ENCODE measurements at regions not wholly inside any gene's neighbourhood (a gene's known extent, or its start where the extent isn't known, plus 50 kb on each side); places are given as distances from the start of the nearest gene placed in this dataset.

DNA sequence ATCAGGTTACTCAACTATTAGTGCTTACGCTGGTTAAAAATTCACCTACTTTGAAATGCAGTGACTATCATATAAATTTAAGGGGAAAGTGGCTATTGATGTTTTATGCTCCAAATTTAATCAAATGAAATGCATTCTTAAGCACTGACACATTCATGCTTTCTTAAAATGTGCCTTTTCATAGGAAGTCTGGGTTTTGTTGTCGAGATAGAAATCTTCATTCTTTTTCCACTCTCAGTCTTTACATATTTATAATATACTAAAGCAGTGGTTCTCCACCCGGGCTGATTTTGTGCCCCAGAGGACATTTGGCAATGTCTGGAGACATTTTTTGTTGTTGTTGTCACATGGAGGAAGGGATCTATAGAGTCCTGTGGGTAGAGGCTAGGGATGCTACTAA, 167.9 kb downstream of the PAX3 start:
- no peak for TF ChIP-seq CTCF (IDR thresholded peaks at IDR 0.05)
- Histone ChIP-seq H3K27ac (no peak overlapping the region), H3K27me3 (ENCODE audit: insufficient read depth in 3 of 3, low read length in 2 of 3) (peaks cover 0 to 2% (median 0%) of the 10 kb centered on the region in 3 donors), H3K36me3 (ENCODE audit: insufficient read depth in 1 of 2, low read depth in 1 of 2) (no peaks in the 10 kb centered on the region), H3K4me1 (no peaks in the 10 kb centered on the region), H3K9me3 (no peaks in the 10 kb centered on the region), H3K4me3 (no peak overlapping the region)
- ATAC-seq (no peak), DNase-seq (no peak)
- WGBS, 3 donors, result 41 to 43% (median 42%) methylated on average over 3 of the region's 3 CpGs
- intact Hi-C loops (cut with DNase I), result no loop called here

DNA sequence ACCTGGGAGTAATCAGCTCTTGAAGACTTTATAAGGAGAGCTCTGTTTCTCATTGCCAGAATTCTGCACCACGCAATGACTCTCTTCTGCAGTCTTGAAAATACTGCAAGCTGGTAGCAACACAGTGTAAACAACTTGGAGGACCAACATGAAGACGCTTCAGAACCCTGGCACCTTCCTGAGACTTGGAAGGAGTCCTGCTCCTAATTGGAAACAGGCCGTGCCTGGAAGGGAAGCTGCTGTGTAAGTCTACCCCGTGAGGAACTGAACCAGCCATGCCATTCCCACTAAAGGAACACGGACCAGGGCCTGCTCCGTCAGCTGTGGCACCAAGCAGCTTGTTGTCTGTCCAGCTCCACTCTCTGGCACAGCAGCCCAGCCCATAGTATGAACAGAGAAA, 171.1 kb downstream of the PAX3 start:
- 43 to 61% (median 45%) methylated on average over 6 of the region's 6 CpGs for WGBS, 3 donors
- ATAC-seq (peak in 1 of 4 donors; percentile 57), DNase-seq (no peak)
- no peaks in the 10 kb centered on the region for H3K36me3 ChIP-seq (ENCODE audit: insufficient read depth in 1 of 2, low read depth in 1 of 2)
- H3K4me1 ChIP-seq, result no peaks in the 10 kb centered on the region
- H3K27me3 ChIP-seq (ENCODE audit: insufficient read depth in 3 of 3, low read length in 2 of 3), result peaks cover 0 to 2% (median 0%) of the 10 kb centered on the region in 3 donors
- no peak overlapping the region for H3K4me3 ChIP-seq
- H3K9me3 ChIP-seq, result no peaks in the 10 kb centered on the region
- TF ChIP-seq CTCF (IDR thresholded peaks at IDR 0.05), result no peak
- H3K27ac ChIP-seq, result no peak overlapping the region
- intact Hi-C loops (cut with DNase I), result no loop called here

DNA sequence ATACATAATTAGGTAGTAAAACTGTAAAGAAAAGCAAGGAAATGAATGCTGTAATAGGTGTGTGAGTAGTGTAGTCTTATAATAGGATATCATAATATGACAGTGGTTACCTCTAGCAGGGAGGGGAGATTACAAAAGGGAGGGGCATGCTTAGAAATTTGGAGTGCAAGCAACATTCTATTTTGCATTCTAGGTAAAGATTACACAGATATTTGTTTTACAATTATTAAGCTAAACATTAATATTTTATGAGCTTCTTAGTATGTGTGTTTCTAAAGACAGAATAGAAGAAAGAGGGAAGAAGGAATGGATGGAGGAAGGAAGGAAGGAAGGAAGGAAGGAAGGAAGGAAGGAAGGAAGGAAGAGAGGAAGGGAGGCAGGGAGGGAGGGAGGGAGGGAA, 177.9 kb downstream of the PAX3 start:
- Histone ChIP-seq H3K27ac (no peak overlapping the region), H3K27me3 (ENCODE audit: insufficient read depth in 3 of 3, low read length in 2 of 3) (no peaks in the 10 kb centered on the region), H3K9me3 (no peaks in the 10 kb centered on the region), H3K4me3 (no peak overlapping the region), H3K36me3 (ENCODE audit: insufficient read depth in 1 of 2, low read depth in 1 of 2) (no peaks in the 10 kb centered on the region), H3K4me1 (no peaks in the 10 kb centered on the region)
- intact Hi-C loops (cut with DNase I), result no loop called here
- no peak for ATAC-seq
- DNase-seq, result no peak
- no peak for TF ChIP-seq CTCF (IDR thresholded peaks at IDR 0.05)

- H3K4me1 ChIP-seq, result no peaks in the 10 kb centered on the region
- no peak for DNase-seq
- H3K9me3 ChIP-seq, result no peaks in the 10 kb centered on the region
- H3K27me3 ChIP-seq (ENCODE audit: insufficient read depth in 3 of 3, low read length in 2 of 3), result no peaks in the 10 kb centered on the region
- H3K4me3 ChIP-seq, result no peak overlapping the region
- no peak for ATAC-seq
- TF ChIP-seq CTCF (IDR thresholded peaks at IDR 0.05), result no peak
- 83 to 90% (median 87%) methylated on average over 3 of the region's 3 CpGs for WGBS, 3 donors
- H3K36me3 ChIP-seq (ENCODE audit: insufficient read depth in 1 of 2, low read depth in 1 of 2), result no peaks in the 10 kb centered on the region
- intact Hi-C loops (cut with DNase I), result no loop called here
- no peak overlapping the region for H3K27ac ChIP-seq
Measured at GRCh38 chr2:222115296-222115695, 183.5 kb downstream of the PAX3 start.

DNA sequence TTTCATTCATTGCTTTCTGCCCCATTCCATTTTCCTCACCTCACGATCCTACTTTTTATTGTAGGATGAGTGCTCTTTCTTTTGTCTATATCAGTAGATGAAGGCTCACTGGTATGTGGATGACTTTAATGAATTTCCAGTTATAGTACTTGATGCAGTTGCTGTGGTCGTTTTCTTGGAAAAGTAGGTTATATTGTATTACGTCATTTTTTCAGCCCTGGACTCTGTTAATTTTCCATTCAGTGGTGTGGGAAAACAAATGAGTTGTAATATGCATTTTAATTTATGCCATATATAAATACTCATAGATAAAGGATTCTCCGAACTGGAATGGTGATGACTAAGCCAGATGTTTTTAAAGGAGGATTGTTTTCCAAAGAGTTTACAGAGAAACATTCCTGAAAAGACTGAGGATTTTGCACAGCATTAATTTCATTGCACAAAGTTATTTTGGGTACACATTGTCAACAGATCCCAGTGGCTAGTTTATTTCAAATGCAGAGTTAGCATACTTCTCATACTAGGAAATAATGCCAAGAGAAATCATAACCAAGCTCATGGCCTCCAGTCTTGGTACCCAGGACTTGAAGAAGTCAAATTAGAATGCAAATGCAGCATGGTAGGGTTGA, 189.7 kb downstream of the PAX3 start:
- intact Hi-C loops (cut with DNase I), result no loop called here
- no peak for ATAC-seq
- no peak for TF ChIP-seq CTCF (IDR thresholded peaks at IDR 0.05)
- no peak overlapping the region for H3K4me3 ChIP-seq
- no peak for DNase-seq
- no peaks in the 10 kb centered on the region for H3K4me1 ChIP-seq
- no peaks in the 10 kb centered on the region for H3K27me3 ChIP-seq (ENCODE audit: insufficient read depth in 3 of 3, low read length in 2 of 3)
- no peaks in the 10 kb centered on the region for H3K9me3 ChIP-seq
- H3K27ac ChIP-seq, result no peak overlapping the region
- 38 to 44% (median 44%) methylated on average over 4 of the region's 4 CpGs for WGBS, 3 donors
- no peaks in the 10 kb centered on the region for H3K36me3 ChIP-seq (ENCODE audit: insufficient read depth in 1 of 2, low read depth in 1 of 2)

Data from psoas muscle (tissue), 7 donors.